GM18499 (cell line): ENCODE measurements at regions not wholly inside any gene's neighbourhood (a gene's known extent, or its start where the extent isn't known, plus 50 kb on each side); places are given as distances from the start of the nearest gene placed in this dataset.
"Not testable (repeated sequence)": the region's sequence is repeated elsewhere in the genome, so short reads cannot be mapped to it uniquely, and the experiment has no call there.

Experiments used
- ATAC-seq: cut with Tn5 transposase; IDR thresholded peaks from one replicate; pipeline ENCODE4 v1.9.1; 2021; ENCODE audit warnings: moderate number of reproducible peaks; ENCODE audit not compliant: insufficient read depth, unreplicated experiment

- ATAC-seq: no peak
Measured at GRCh38 chr3:178308771-178309170, 227.5 kb upstream of the KCNMB2 start.

- ATAC-seq: no peak
Measured at GRCh38 chr3:178310949-178311348, 225.3 kb upstream of the KCNMB2 start.

GRCh38 chr3:178313716-178314115 is 222.5 kb upstream of the KCNMB2 start:
- ATAC-seq: no peak

- no peak for ATAC-seq
Measured at GRCh38 chr3:178318340-178318739, 217.9 kb upstream of the KCNMB2 start.

GRCh38 chr3:178318941-178319816 is 217.1 kb upstream of the KCNMB2 start:
- no peak for ATAC-seq

- ATAC-seq: no peak
Measured at GRCh38 chr3:178320456-178321351, 215.5 kb upstream of the KCNMB2 start.

GRCh38 chr3:178324356-178324755 is 211.9 kb upstream of the KCNMB2 start:
- no peak for ATAC-seq

GRCh38 chr3:178325330-178325729 is 210.9 kb upstream of the KCNMB2 start:
- ATAC-seq: no peak

GRCh38 chr3:178329936-178330335 is 206.3 kb upstream of the KCNMB2 start:
- no peak for ATAC-seq

- no peak for ATAC-seq
Measured at GRCh38 chr3:178334239-178334638, 202.0 kb upstream of the KCNMB2 start.

GRCh38 chr3:178336336-178336735 is 199.9 kb upstream of the KCNMB2 start:
- no peak for ATAC-seq

GRCh38 chr3:178340506-178340905 is 195.7 kb upstream of the KCNMB2 start:
- no peak for ATAC-seq

- no peak for ATAC-seq
Measured at GRCh38 chr3:178341636-178342035, 194.6 kb upstream of the KCNMB2 start.

- ATAC-seq: no peak
Measured at GRCh38 chr3:178342111-178342510, 194.1 kb upstream of the KCNMB2 start.

GRCh38 chr3:178343433-178344038 is 192.7 kb upstream of the KCNMB2 start:
- ATAC-seq: no peak

GRCh38 chr3:178345944-178346343 is 190.3 kb upstream of the KCNMB2 start:
- no peak for ATAC-seq

GRCh38 chr3:178348561-178349217 is 187.5 kb upstream of the KCNMB2 start:
- not testable (repeated sequence) for ATAC-seq

- ATAC-seq: not testable (repeated sequence)
Measured at GRCh38 chr3:178349218-178349596, 187.0 kb upstream of the KCNMB2 start.

GRCh38 chr3:178350763-178351162 is 185.5 kb upstream of the KCNMB2 start:
- no peak for ATAC-seq

GRCh38 chr3:178352326-178353005 is 183.8 kb upstream of the KCNMB2 start:
- no peak for ATAC-seq
